SK-N-SH (cell line): ENCODE measurements at regions not wholly inside any gene's neighbourhood (a gene's known extent, or its start where the extent isn't known, plus 50 kb on each side); places are given as distances from the start of the nearest gene placed in this dataset.

Experiments
- CTCF ChIA-PET: fragments of 300-600, 350-600 bp; formaldehyde crosslinking; extraction: SDS; loops from one replicate; lab custom pipeline; 2021; lab: Yijun Ruan, JAX
- POLR2A ChIA-PET: fragments of 350-600 bp; sonication (Branson Sonifier 250); formaldehyde crosslinking; extraction: SDS; loops from one replicate; lab custom pipeline; 2020; ENCODE audit warnings: antibody characterized with exemption, inconsistent platforms; lab: Yijun Ruan, JAX
- DNase-seq: peaks from one replicate; pipeline ENCODE4 v3.0.0; 2012
- H2AFZ ChIP-seq: fragments of 200-600 bp; sonication (generic); 2 replicates; pipeline ENCODE4 v1.8.1; 2016; ENCODE audit warnings: antibody characterized with exemption, mild to moderate bottlenecking, low read depth
- H3F3A ChIP-seq: fragments of 200-600 bp; sonication (generic); replicated peaks from 2 replicates; pipeline ENCODE3; 2016; ENCODE audit warnings: antibody characterized with exemption, mild to moderate bottlenecking; ENCODE audit not compliant: insufficient read depth
- H3K27ac ChIP-seq, 2 experiments: fragments of 200-500 bp in 1 of 2; fragments of 200-600 bp in 1 of 2; sonication (Bioruptor generic) in 1 of 2; sonication (generic), shearing (Covaris generic) in 1 of 2; 2 replicates each; pipeline versions ENCODE4 v1.5.1 to v1.6.1; 2014 to 2016; ENCODE audit warnings: low read depth in 2 of 2, inconsistent platforms in 1 of 2, low read length in 1 of 2, mild to moderate bottlenecking in 1 of 2, mixed read lengths in 1 of 2
- H3K27me3 ChIP-seq: fragments of 200-600 bp; sonication (generic), shearing (Covaris generic); 2 replicates; pipeline ENCODE4 v1.6.1; 2016; ENCODE audit warnings: mixed run types; ENCODE audit not compliant: insufficient read depth
- H3K36me3 ChIP-seq, 2 experiments: fragments of 200-500 bp in 1 of 2; fragments of 200-600 bp in 1 of 2; sonication (Bioruptor generic) in 1 of 2; sonication (generic) in 1 of 2; replicated peaks in 1 of 2; 2 replicates each; pipeline versions ENCODE3 to v1.5.1; 2014 to 2016; ENCODE audit warnings: low read length in 1 of 2, mild to moderate bottlenecking in 1 of 2; ENCODE audit not compliant: insufficient read depth in 2 of 2, control insufficient read depth in 1 of 2
- H3K4me1 ChIP-seq, 2 experiments: fragments of 200-500 bp in 1 of 2; fragments of 200-600 bp in 1 of 2; sonication (Bioruptor generic) in 1 of 2; sonication (generic), shearing (Covaris generic) in 1 of 2; 2 replicates each; pipeline versions ENCODE4 v1.5.1 to v1.6.1; 2014 to 2016; ENCODE audit warnings: low read depth in 1 of 2, low read length in 1 of 2, mixed run types in 1 of 2; ENCODE audit not compliant: insufficient read depth in 2 of 2, control insufficient read depth in 1 of 2
- H3K4me2 ChIP-seq: fragments of 200-600 bp; sonication (generic), shearing (Covaris generic); 2 replicates; pipeline ENCODE4 v1.6.1; 2017; ENCODE audit warnings: mixed run types
- H3K4me3 ChIP-seq, 2 experiments: fragments of 200-500 bp in 1 of 2; fragments of 200-600 bp in 1 of 2; sonication (Bioruptor generic) in 1 of 2; sonication (generic), shearing (Covaris generic) in 1 of 2; 2 replicates each; pipeline versions ENCODE4 v1.5.1 to v1.8.1; 2014 to 2016; ENCODE audit warnings: low read depth in 2 of 2, inconsistent platforms in 1 of 2, low read length in 1 of 2, mild to moderate bottlenecking in 1 of 2, mixed read lengths in 1 of 2, moderate library complexity in 1 of 2
- H3K79me2 ChIP-seq: fragments of 200-600 bp; sonication (generic); 2 replicates; pipeline ENCODE4 v1.8.1; 2017; ENCODE audit warnings: mild to moderate bottlenecking; ENCODE audit not compliant: insufficient read depth
- H3K9ac ChIP-seq: fragments of 200-600 bp; sonication (generic); 2 replicates; pipeline ENCODE4 v1.6.1; 2017; ENCODE audit warnings: mixed run types
- H3K9me2 ChIP-seq: fragments of 200-600 bp; sonication (generic); 2 replicates; pipeline ENCODE4 v1.6.1; 2017; ENCODE audit warnings: mixed run types
- H3K9me3 ChIP-seq: fragments of 200-600 bp; sonication (generic); 2 replicates; pipeline ENCODE4 v1.6.1; 2017; ENCODE audit warnings: mixed run types, mild to moderate bottlenecking, moderate library complexity
- H4K20me1 ChIP-seq: fragments of 200-600 bp; sonication (generic); 2 replicates; pipeline ENCODE4 v1.6.1; 2017; ENCODE audit warnings: mild to moderate bottlenecking, mixed run types; ENCODE audit not compliant: insufficient read depth
- CHD2 ChIP-seq: fragments of 150-350 bp; IDR thresholded peaks from 2 replicates; pipeline ENCODE4 v1.6.1; 2018; ENCODE audit warnings: low read length; ENCODE audit not compliant: partially characterized antibody
- EP300 ChIP-seq, 2 experiments: IDR thresholded peaks; 2 replicates each; pipeline versions ENCODE4 v1.4.0 to v1.6.1; 2012; ENCODE audit warnings: borderline replicate concordance in 1 of 2, low read depth in 1 of 2, low read length in 1 of 2
- EZH2phosphoT487 ChIP-seq: fragments of 200-600 bp; sonication (generic); IDR thresholded peaks from 2 replicates; pipeline ENCODE4 v1.6.1; 2017; ENCODE audit warnings: low read depth, mixed run types, mild to moderate bottlenecking, antibody characterized with exemption, moderate library complexity, borderline replicate concordance
- GATA2 ChIP-seq: sonication (generic); formaldehyde crosslinking; IDR thresholded peaks from 2 replicates; pipeline ENCODE4 v1.5.0; 2020; ENCODE audit warnings: mild to moderate bottlenecking, missing genetic modification reagents
- SIN3A ChIP-seq: IDR thresholded peaks from 2 replicates; pipeline ENCODE4 v1.6.1; 2012; ENCODE audit warnings: low read depth, mild to moderate bottlenecking, low read length, moderate library complexity, borderline replicate concordance
- TEAD4 ChIP-seq: IDR thresholded peaks from 2 replicates; pipeline ENCODE4 v1.4.0; 2012; ENCODE audit warnings: mild to moderate bottlenecking, borderline replicate concordance; ENCODE audit not compliant: insufficient read depth
- YY1 ChIP-seq: IDR thresholded peaks from 2 replicates; pipeline ENCODE4 v1.4.0; 2012; ENCODE audit warnings: low read depth, mild to moderate bottlenecking
- WGBS: methylation state at CpG from one replicate; pipeline ENCODE4 v1.1.6; 2017; ENCODE audit warnings: low lambda C conversion rate; 5-methylcytosine and 5-hydroxymethylcytosine counted together
- TF ChIP-seq, protein P1 (sequence below): IDR thresholded peaks from 2 replicates; pipeline ENCODE4 v1.6.1; 2012; ENCODE audit warnings: mild to moderate bottlenecking, low read depth, low read length, moderate library complexity

DNA sequence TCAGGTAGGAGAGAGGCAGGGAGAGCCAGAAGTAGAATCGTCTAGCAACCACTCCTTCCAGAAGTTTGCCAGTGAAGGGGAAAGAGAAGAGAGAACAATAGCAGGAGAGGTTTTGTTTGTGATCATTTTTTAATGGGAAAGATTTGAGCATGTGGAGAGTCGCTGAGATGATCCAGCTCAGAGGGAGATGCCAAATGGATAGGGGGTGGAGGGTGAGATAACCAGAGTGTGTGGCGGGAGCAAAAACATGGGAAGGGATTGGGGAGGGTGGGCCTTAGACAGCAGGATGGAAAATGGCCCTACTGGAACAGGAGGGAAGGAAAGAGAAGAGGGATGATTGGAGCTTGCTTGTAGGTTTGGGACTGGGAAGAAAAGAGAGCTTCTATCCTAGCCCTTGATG is 269.8 kb downstream of the GLI2 start (continued):
- TF ChIP-seq YY1 = no peak
- TF ChIP-seq, protein P1, sequence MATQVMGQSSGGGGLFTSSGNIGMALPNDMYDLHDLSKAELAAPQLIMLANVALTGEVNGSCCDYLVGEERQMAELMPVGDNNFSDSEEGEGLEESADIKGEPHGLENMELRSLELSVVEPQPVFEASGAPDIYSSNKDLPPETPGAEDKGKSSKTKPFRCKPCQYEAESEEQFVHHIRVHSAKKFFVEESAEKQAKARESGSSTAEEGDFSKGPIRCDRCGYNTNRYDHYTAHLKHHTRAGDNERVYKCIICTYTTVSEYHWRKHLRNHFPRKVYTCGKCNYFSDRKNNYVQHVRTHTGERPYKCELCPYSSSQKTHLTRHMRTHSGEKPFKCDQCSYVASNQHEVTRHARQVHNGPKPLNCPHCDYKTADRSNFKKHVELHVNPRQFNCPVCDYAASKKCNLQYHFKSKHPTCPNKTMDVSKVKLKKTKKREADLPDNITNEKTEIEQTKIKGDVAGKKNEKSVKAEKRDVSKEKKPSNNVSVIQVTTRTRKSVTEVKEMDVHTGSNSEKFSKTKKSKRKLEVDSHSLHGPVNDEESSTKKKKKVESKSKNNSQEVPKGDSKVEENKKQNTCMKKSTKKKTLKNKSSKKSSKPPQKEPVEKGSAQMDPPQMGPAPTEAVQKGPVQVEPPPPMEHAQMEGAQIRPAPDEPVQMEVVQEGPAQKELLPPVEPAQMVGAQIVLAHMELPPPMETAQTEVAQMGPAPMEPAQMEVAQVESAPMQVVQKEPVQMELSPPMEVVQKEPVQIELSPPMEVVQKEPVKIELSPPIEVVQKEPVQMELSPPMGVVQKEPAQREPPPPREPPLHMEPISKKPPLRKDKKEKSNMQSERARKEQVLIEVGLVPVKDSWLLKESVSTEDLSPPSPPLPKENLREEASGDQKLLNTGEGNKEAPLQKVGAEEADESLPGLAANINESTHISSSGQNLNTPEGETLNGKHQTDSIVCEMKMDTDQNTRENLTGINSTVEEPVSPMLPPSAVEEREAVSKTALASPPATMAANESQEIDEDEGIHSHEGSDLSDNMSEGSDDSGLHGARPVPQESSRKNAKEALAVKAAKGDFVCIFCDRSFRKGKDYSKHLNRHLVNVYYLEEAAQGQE = no peak

DNA sequence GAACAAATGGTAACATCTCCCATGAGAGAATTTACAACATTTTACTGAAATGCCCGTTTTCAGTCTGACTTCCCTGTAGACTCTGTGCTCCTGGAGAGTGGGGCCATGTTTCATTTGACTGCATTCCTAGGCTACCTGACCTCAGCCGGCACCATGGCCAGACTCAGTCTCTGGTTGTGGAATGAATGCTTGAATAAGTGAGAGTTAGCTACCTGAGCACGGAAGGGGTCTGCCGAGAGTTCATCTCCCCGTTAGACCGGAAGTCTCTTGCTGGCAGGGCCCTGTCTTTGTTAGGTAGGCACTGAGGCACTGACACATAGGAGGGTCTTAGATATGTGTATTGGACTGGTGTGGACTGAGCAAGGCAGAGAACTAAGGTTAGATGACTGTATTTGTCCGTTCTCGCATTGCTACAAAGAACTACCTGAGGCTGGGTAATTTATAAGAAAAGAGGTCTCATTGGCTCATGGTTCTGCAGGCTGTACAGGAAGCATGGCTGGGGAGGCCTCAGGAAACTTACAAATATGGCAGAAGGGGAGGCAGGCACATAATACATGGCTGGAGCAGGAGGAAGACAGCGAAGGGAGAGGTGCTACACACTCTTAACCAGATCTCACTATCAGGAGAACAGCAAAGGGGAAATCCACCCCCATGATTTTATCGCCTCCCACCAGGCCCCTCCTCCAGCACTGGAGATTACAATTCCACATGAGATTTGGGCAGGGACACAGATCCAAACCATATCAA is 271.2 kb downstream of the GLI2 start:
- H3K9ac ChIP-seq = no peak overlapping the region
- H3K9me3 ChIP-seq = peaks cover 14% of the 10 kb centered on the region; the same call in 1 of the 2 replicates
- H3K9me2 ChIP-seq = no peaks in the 10 kb centered on the region
- DNase-seq = no peak
- no peak overlapping the region for H3K4me2 ChIP-seq
- no peak overlapping the region for H3K27ac ChIP-seq
- H3K79me2 ChIP-seq = no peaks in the 10 kb centered on the region
- ChIA-PET POLR2A (no interaction called here), CTCF (no interaction called here)
- no peaks in the 10 kb centered on the region for H4K20me1 ChIP-seq
- TF ChIP-seq GATA2 (CRISPR knock-in tag) = no peak
- no peak for TF ChIP-seq SIN3A
- TF ChIP-seq TEAD4 = no peak
- no peak for TF ChIP-seq EZH2phosphoT487
- no peaks in the 10 kb centered on the region for H3K36me3 ChIP-seq
- H3K27me3 ChIP-seq = no peaks in the 10 kb centered on the region
- no peak overlapping the region for H2AFZ ChIP-seq
- H3F3A ChIP-seq = no peaks in the 10 kb centered on the region
- WGBS = 94% methylated on average over 9 of the region's 10 CpGs
- H3K4me1 ChIP-seq = no peaks in the 10 kb centered on the region
- H3K4me3 ChIP-seq = no peak overlapping the region

DNA sequence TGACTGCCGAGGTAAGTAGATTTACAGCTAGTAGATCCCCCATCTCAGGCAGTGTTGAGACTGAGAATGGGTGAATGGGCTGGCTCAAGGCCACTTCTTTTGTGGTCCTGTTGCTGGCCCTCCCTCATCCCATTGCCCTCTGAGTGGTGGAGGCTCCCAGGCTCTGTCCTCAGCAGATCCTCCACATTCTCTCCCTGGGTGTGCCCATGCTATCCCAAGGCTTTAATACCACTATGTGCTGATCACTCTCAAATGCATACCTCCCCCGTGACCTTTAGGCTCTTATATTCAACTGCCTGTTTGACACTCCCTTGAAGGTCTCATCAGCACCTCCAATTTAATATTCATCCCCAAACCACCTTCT is 271.8 kb downstream of the GLI2 start:
- H2AFZ ChIP-seq = no peak overlapping the region
- WGBS = 65% methylated on average over 2 of the region's 2 CpGs
- no peaks in the 10 kb centered on the region for H3K36me3 ChIP-seq
- no peak overlapping the region for H3K27ac ChIP-seq
- H4K20me1 ChIP-seq = no peaks in the 10 kb centered on the region
- H3K4me3 ChIP-seq = no peak overlapping the region
- H3F3A ChIP-seq = no peaks in the 10 kb centered on the region
- no peaks in the 10 kb centered on the region for H3K27me3 ChIP-seq
- POLR2A ChIA-PET = no interaction called here
- no peak overlapping the region for H3K9ac ChIP-seq
- H3K4me2 ChIP-seq = no peak overlapping the region
- no peak for TF ChIP-seq CHD2
- TF ChIP-seq EP300 (IDR thresholded peaks at IDR 0.05; ENCODE audit: borderline replicate concordance in 1 of 2, low read depth in 1 of 2, low read length in 1 of 2) = no peak
- H3K4me1 ChIP-seq = no peaks in the 10 kb centered on the region
- no peak for DNase-seq
- H3K79me2 ChIP-seq = no peaks in the 10 kb centered on the region
- H3K9me3 ChIP-seq = peaks cover 14% of the 10 kb centered on the region; the same call in 1 of the 2 replicates
- CTCF ChIA-PET = no interaction called here
- H3K9me2 ChIP-seq = no peaks in the 10 kb centered on the region
